K562 (cell line): ENCODE measurements at regions not wholly inside any gene's neighbourhood (a gene's known extent, or its start where the extent isn't known, plus 50 kb on each side); places are given as distances from the start of the nearest gene placed in this dataset.

ENCODE experiments used
- ATAC-seq: fragments of 200-7000 bp; cut with Tn5 transposase; 3 replicates; pipeline ENCODE4 v1.9.1; 2020; ENCODE audit warnings: moderate library complexity
- BruUV-seq: library from RNA; stranded (reverse); fragments of 400-500 nt; replicated peaks from 2 replicates; lab custom pipeline; 2021; lab: Mats Ljungman, UMichigan
- CTCF ChIA-PET: fragments of 300-600 bp; formaldehyde crosslinking; extraction: SDS; loops from one replicate; lab custom pipeline; 2021; ENCODE audit warnings: low intra/inter-chr PET ratio; lab: Yijun Ruan, JAX
- POLR2A ChIA-PET: fragments of 300-600, 350-650 bp; sonication (Branson Sonifier 250); formaldehyde crosslinking; extraction: SDS; loops from one replicate; lab custom pipeline; 2021; ENCODE audit warnings: antibody characterized with exemption, inconsistent platforms; lab: Yijun Ruan, JAX
- DNase-seq, 4 experiments: peaks; one replicate each; pipeline versions ENCODE4 v3.0.0 to v3.0.0-alpha.2; 2011 to 2018; ENCODE audit warnings: low spot score in 3 of 4, mixed read lengths in 3 of 4; ENCODE audit errors: extremely low read depth in 1 of 4
- FAIRE-seq: peaks from 2 replicates; lab custom pipeline; 2011; peaks lifted over from hg19 to GRCh38; lab: Jason Lieb, UNC
- H2AFZ ChIP-seq: 2 replicates; pipeline ENCODE4 v1.6.0; 2011; ENCODE audit warnings: low read depth, low read length, control low read depth, inconsistent platforms
- H3K27ac ChIP-seq: fragments of 200-600 bp; 3 replicates; pipeline ENCODE4 v1.8.0; 2011; ENCODE audit warnings: low read depth, mild to moderate bottlenecking, control low read depth, inconsistent platforms, low read length, moderate library complexity, mixed read lengths; ENCODE audit errors: extremely low read depth
- H3K27me3 ChIP-seq, 2 experiments: fragments of 300-600 bp in 1 of 2; 2 replicates in 1 of 2; 3 replicates in 1 of 2; pipeline versions ENCODE4 v1.6.0 to v1.8.0; 2011; ENCODE audit warnings: inconsistent platforms in 2 of 2, low read length in 2 of 2, mild to moderate bottlenecking in 1 of 2, mixed read lengths in 1 of 2, moderate library complexity in 1 of 2; ENCODE audit not compliant: control insufficient read depth in 2 of 2, insufficient read depth in 2 of 2
- H3K36me3 ChIP-seq: fragments of 300-600 bp; 3 replicates; pipeline ENCODE4 v1.8.0; 2011; ENCODE audit warnings: mild to moderate bottlenecking, low read length, inconsistent platforms; ENCODE audit not compliant: control insufficient read depth, insufficient read depth
- H3K4me1 ChIP-seq, 2 experiments: fragments of 200-600 bp in 1 of 2; replicated peaks in 1 of 2; 2 replicates in 1 of 2; 3 replicates in 1 of 2; pipeline versions ENCODE4 v1.5.1 to v1.8.0; 2011; ENCODE audit warnings: inconsistent platforms in 2 of 2, low read length in 2 of 2, mild to moderate bottlenecking in 1 of 2, mixed read lengths in 1 of 2, moderate library complexity in 1 of 2; ENCODE audit not compliant: control insufficient read depth in 2 of 2, insufficient read depth in 2 of 2
- H3K4me2 ChIP-seq: 2 replicates; pipeline ENCODE4 v1.6.1; 2011; ENCODE audit warnings: low read length, control low read depth, inconsistent platforms, mixed read lengths; ENCODE audit not compliant: insufficient read depth
- H3K4me3 ChIP-seq: fragments of 200-600 bp; sonication (generic), shearing (Covaris generic); 2 replicates; pipeline ENCODE4 v1.5.1; 2016; ENCODE audit warnings: control low read depth, inconsistent platforms
- H3K79me2 ChIP-seq: fragments of 200-600 bp; 3 replicates; pipeline ENCODE4 v1.8.0; 2011; ENCODE audit warnings: low read length, inconsistent platforms; ENCODE audit not compliant: control insufficient read depth, insufficient read depth
- H3K9ac ChIP-seq, 2 experiments: 2 replicates each; pipeline versions ENCODE4 v1.6.0 to v1.6.1; 2011; ENCODE audit warnings: low read depth in 2 of 2, low read length in 2 of 2, control low read depth in 1 of 2, inconsistent platforms in 1 of 2, mild to moderate bottlenecking in 1 of 2, mixed read lengths in 1 of 2; ENCODE audit not compliant: insufficient read depth in 1 of 2
- H3K9me1 ChIP-seq: one replicate; pipeline ENCODE4 v1.6.0; 2011; ENCODE audit warnings: inconsistent platforms, mild to moderate bottlenecking, low read length, moderate library complexity; ENCODE audit not compliant: control insufficient read depth, insufficient read depth
- H3K9me3 ChIP-seq: replicated peaks from 2 replicates; pipeline ENCODE4 v1.5.1; 2011; ENCODE audit warnings: low read depth, low read length, inconsistent platforms; ENCODE audit not compliant: control insufficient read depth, insufficient read depth
- H4K20me1 ChIP-seq: replicated peaks from 2 replicates; pipeline ENCODE4 v1.6.1; 2011; ENCODE audit warnings: low read length, inconsistent platforms, mixed read lengths; ENCODE audit not compliant: control insufficient read depth, insufficient read depth
- BACH1 ChIP-seq: fragments of 200-800 bp; sonication (Bioruptor generic); IDR thresholded peaks from 2 replicates; pipeline ENCODE4 v1.6.1; 2016; ENCODE audit warnings: missing genetic modification characterization, missing compliant biosample characterization
- BCOR ChIP-seq: fragments of 450-650 bp; IDR thresholded peaks from 2 replicates; pipeline ENCODE4 v1.6.1; 2016
- KLF6 ChIP-seq: fragments of 250-450 bp; sonication (Bioruptor Pico); IDR thresholded peaks from 2 replicates; pipeline ENCODE4 v1.4.0; 2020; ENCODE audit warnings: mild to moderate bottlenecking, moderate library complexity, borderline replicate concordance
- MTA3 ChIP-seq: fragments of 450-650 bp; formaldehyde crosslinking; IDR thresholded peaks from 2 replicates; pipeline ENCODE4 v1.6.1; 2017; ENCODE audit warnings: mild to moderate bottlenecking, borderline replicate concordance
- ZKSCAN8 ChIP-seq: fragments of 200-800 bp; sonication (Bioruptor generic); IDR thresholded peaks from 2 replicates; pipeline ENCODE4 v1.6.1; 2016; ENCODE audit warnings: missing genetic modification characterization, missing compliant biosample characterization
- ZNF274 ChIP-seq: IDR thresholded peaks from 2 replicates; pipeline ENCODE4 v1.6.1; 2011; ENCODE audit warnings: low read depth, mild to moderate bottlenecking, low read length, moderate library complexity, borderline replicate concordance
- whole genome bisulfite sequencing: fragments of 100-300 bp; shearing (Covaris generic); methylation state at CpG from one replicate; pipeline ENCODE4 v1.1.6; 2016; ENCODE audit warnings: low coverage, mixed read lengths; ENCODE audit not compliant: insufficient coverage; ENCODE audit errors: missing lambda C conversion rate; 5-methylcytosine and 5-hydroxymethylcytosine counted together
- in situ Hi-C: fragments of 300-500 bp; cut with MboI; formaldehyde crosslinking; loops from 4 replicates; pipeline ENCODE4 v1.15.0; 2018; ENCODE audit warnings: inconsistent platforms, mixed read lengths
- intact Hi-C: fragments of 100-400 bp; cut with micrococcal nuclease; formaldehyde crosslinking; loops from 2 replicates; pipeline ENCODE4 v1.14.2; 2022
- TF ChIP-seq, protein P1 (sequence below), 2 experiments: fragments of 450-650 bp in 1 of 2; sonication (generic) in 1 of 2; formaldehyde crosslinking in 1 of 2; IDR thresholded peaks; 2 replicates each; pipeline versions ENCODE4 v1.7.1 to v1.9.0; 2016 to 2022; ENCODE audit warnings: inconsistent platforms in 1 of 2, mild to moderate bottlenecking in 1 of 2, missing genetic modification reagents in 1 of 2

DNA sequence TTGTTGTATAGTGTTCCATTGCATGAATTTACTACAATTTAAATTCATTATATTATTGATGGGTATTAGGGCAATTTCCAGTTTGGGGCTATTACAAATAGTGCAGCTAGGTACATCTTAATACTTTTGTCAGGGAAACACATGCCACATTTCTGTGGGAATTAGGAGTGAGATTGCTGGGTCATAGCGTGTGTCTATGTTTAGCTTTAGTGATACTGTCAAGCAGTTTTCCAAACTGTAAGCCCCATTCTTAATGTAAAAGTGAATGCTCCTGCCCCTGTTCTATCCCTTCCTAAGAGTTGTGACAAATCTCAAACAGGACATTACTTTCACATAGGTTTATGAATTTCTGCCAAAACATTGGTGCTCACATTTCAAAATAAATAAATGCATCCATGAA, 184.5 kb upstream of the ANKRD28 start:
- Histone ChIP-seq H3K4me1 (no peaks in the 10 kb centered on the region), H3K27ac (no peak overlapping the region), H3K4me2 (no peak overlapping the region), H3K4me3 (no peak overlapping the region), H3K9me3 (no peaks in the 10 kb centered on the region), H4K20me1 (no peaks in the 10 kb centered on the region), H3K9me1 (no peaks in the 10 kb centered on the region), H3K27me3 (peaks cover 0 to 4% of the 10 kb centered on the region in 2 experiments; a peak in 1 of 5 replicates), H3K79me2 (no peaks in the 10 kb centered on the region), H2AFZ (no peak overlapping the region), H3K9ac (no peak overlapping the region), H3K36me3 (no peaks in the 10 kb centered on the region)
- intact Hi-C loops, result no loop called here
- WGBS, result 3% methylated on average over 1 of the region's 1 CpG
- in situ Hi-C loops, result no loop called here
- POLR2A ChIA-PET, result no interaction called here
- TF ChIP-seq BACH1 (tag), result no peak
- TF ChIP-seq MTA3, result no peak
- TF ChIP-seq ZKSCAN8 (CRISPR knock-in tag), result no peak
- no peak for TF ChIP-seq KLF6
- no TSS peak for BruUV-seq
- CTCF ChIA-PET, result no interaction called here
- no peak for DNase-seq
- no peak for ATAC-seq
- FAIRE-seq, result no peak

DNA sequence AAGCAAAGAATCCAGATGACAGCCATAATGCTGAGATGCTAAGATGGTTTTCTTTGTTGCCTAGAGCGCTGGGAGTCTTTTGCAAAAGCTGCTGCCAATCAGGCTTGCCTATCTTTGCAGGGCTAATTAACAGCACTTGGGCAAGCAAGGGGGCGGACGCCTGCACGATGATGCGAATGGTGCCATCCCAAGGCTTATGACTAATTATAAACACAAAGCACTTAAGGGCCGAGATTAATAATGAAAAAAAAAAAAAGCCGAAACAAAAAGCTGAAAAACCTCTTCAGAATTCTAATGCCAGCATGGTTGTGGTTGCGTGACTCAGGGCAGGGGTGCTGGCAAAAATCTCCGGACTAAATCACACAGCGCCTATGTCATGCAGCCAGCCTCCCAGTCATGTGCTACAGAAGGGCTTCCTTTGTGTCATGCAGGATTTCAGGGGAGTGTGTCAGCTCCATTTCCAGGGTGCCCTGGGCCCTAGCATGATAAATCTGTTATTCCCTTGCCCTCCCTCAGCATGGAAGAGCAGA, 185.0 kb upstream of the ANKRD28 start:
- no peaks in the 10 kb centered on the region for H3K79me2 ChIP-seq
- WGBS, result 2% methylated on average over 10 of the region's 10 CpGs
- no peaks in the 10 kb centered on the region for H3K9me3 ChIP-seq
- no peaks in the 10 kb centered on the region for H3K36me3 ChIP-seq
- BruUV-seq, result no TSS peak
- H3K27me3 ChIP-seq, result peaks cover 0 to 4% of the 10 kb centered on the region in 2 experiments; a peak in 1 of 5 replicates
- no peak overlapping the region for H3K27ac ChIP-seq
- DNase-seq (no peak), ATAC-seq (no peak), FAIRE-seq (no peak)
- POLR2A ChIA-PET, result interaction anchor here (0.6 kb wide), 1 partner anchor 14 kb away, joined by 3 read pairs; no protein-coding TSS in a partner anchor
- H3K4me1 ChIP-seq, result no peaks in the 10 kb centered on the region
- no peaks in the 10 kb centered on the region for H4K20me1 ChIP-seq
- H3K4me3 ChIP-seq, result no peak overlapping the region
- H3K9ac ChIP-seq, result no peak overlapping the region
- no peaks in the 10 kb centered on the region for H3K9me1 ChIP-seq
- CTCF ChIA-PET, result no interaction called here
- intact Hi-C loops (no loop called here), in situ Hi-C loops (no loop called here)
- H2AFZ ChIP-seq, result no peak overlapping the region
- H3K4me2 ChIP-seq, result no peak overlapping the region
- TF ChIP-seq, protein P1, sequence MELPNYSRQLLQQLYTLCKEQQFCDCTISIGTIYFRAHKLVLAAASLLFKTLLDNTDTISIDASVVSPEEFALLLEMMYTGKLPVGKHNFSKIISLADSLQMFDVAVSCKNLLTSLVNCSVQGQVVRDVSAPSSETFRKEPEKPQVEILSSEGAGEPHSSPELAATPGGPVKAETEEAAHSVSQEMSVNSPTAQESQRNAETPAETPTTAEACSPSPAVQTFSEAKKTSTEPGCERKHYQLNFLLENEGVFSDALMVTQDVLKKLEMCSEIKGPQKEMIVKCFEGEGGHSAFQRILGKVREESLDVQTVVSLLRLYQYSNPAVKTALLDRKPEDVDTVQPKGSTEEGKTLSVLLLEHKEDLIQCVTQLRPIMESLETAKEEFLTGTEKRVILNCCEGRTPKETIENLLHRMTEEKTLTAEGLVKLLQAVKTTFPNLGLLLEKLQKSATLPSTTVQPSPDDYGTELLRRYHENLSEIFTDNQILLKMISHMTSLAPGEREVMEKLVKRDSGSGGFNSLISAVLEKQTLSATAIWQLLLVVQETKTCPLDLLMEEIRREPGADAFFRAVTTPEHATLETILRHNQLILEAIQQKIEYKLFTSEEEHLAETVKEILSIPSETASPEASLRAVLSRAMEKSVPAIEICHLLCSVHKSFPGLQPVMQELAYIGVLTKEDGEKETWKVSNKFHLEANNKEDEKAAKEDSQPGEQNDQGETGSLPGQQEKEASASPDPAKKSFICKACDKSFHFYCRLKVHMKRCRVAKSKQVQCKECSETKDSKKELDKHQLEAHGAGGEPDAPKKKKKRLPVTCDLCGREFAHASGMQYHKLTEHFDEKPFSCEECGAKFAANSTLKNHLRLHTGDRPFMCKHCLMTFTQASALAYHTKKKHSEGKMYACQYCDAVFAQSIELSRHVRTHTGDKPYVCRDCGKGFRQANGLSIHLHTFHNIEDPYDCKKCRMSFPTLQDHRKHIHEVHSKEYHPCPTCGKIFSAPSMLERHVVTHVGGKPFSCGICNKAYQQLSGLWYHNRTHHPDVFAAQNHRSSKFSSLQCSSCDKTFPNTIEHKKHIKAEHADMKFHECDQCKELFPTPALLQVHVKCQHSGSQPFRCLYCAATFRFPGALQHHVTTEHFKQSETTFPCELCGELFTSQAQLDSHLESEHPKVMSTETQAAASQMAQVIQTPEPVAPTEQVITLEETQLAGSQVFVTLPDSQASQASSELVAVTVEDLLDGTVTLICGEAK (IDR thresholded peaks at IDR 0.05), result no peak
- TF ChIP-seq, protein P1 (CRISPR knock-in tag; IDR thresholded peaks at IDR 0.05), result no peak
- TF ChIP-seq BCOR (no peak), ZNF274 (no peak)
